Breast epithelium (tissue), 3 donors: ENCODE measurements at regions not wholly inside any gene's neighbourhood (a gene's known extent, or its start where the extent isn't known, plus 50 kb on each side); places are given as distances from the start of the nearest gene placed in this dataset.

Experiments used
- CTCF ChIP-seq, 3 donors: fragments of 450-650 bp; IDR thresholded peaks; one replicate each; pipeline ENCODE4 v1.5.1; 2016 to 2017; ENCODE audit warnings: antibody characterized with exemption in 3 of 3, mild to moderate bottlenecking in 3 of 3, moderate library complexity in 3 of 3
- POLR2A ChIP-seq: fragments of 450-650 bp; IDR thresholded peaks from one replicate; pipeline ENCODE4 v1.6.1; 2016; ENCODE audit warnings: antibody characterized with exemption, mild to moderate bottlenecking, moderate library complexity
- POLR2AphosphoS5 ChIP-seq, 3 donors: sonication (generic); formaldehyde crosslinking; IDR thresholded peaks; one replicate each; pipeline ENCODE4 v1.6.1; 2017; ENCODE audit warnings: antibody characterized with exemption in 3 of 3

- TF ChIP-seq CTCF (IDR thresholded peaks at IDR 0.05) (no peak), POLR2A (no peak), POLR2AphosphoS5 (IDR thresholded peaks at IDR 0.05) (no peak)
Measured at GRCh38 chr18:60880184-60880583, 453.0 kb upstream of the CDH20 start.
